NCI-H187 treated with DMSO at 0.1 percent for 48 hours (cell line): ENCODE measurements at regions not wholly inside any gene's neighbourhood (a gene's known extent, or its start where the extent isn't known, plus 50 kb on each side); places are given as distances from the start of the nearest gene placed in this dataset.

Experiments used
- DNase-seq: peaks from one replicate; lab custom pipeline; 2025; lab: John Stamatoyannopoulos, UW

- no peak for DNase-seq
Observed at GRCh38 chr7:155994279-155994811, 182.1 kb upstream of the SHH start.

GRCh38 chr7:155993420-155994278 is 181.4 kb upstream of the SHH start:
- DNase-seq, result no peak

GRCh38 chr7:155992974-155993373 is 180.7 kb upstream of the SHH start:
- DNase-seq, result no peak

- no peak for DNase-seq
Observed at GRCh38 chr7:155992538-155992937, 180.3 kb upstream of the SHH start.

- no peak for DNase-seq
Observed at GRCh38 chr7:155992107-155992506, 179.8 kb upstream of the SHH start.

GRCh38 chr7:155991470-155991869 is 179.2 kb upstream of the SHH start:
- no peak for DNase-seq

GRCh38 chr7:155988416-155988815 is 176.2 kb upstream of the SHH start:
- DNase-seq, result no peak

- DNase-seq, result no peak
Observed at GRCh38 chr7:155987681-155988235, 175.5 kb upstream of the SHH start.

- no peak for DNase-seq
Observed at GRCh38 chr7:155986497-155987160, 174.4 kb upstream of the SHH start.

GRCh38 chr7:155985518-155986250 is 173.4 kb upstream of the SHH start:
- DNase-seq, result no peak

GRCh38 chr7:155984609-155985405 is 172.5 kb upstream of the SHH start:
- no peak for DNase-seq

GRCh38 chr7:155984028-155984580 is 171.8 kb upstream of the SHH start:
- no peak for DNase-seq

- no peak for DNase-seq
Observed at GRCh38 chr7:155983176-155983815, 171.0 kb upstream of the SHH start.

- DNase-seq, result no peak
Observed at GRCh38 chr7:155981703-155982102, 169.4 kb upstream of the SHH start.

GRCh38 chr7:155980841-155981240 is 168.6 kb upstream of the SHH start:
- DNase-seq, result no peak

GRCh38 chr7:155979994-155980393 is 167.7 kb upstream of the SHH start:
- DNase-seq, result no peak

GRCh38 chr7:155979566-155979965 is 167.3 kb upstream of the SHH start:
- no peak for DNase-seq

- no peak for DNase-seq
Observed at GRCh38 chr7:155975490-155975889, 163.2 kb upstream of the SHH start.

GRCh38 chr7:155974186-155974897 is 162.1 kb upstream of the SHH start:
- DNase-seq, result no peak

- no peak for DNase-seq
Observed at GRCh38 chr7:155973451-155973997, 161.3 kb upstream of the SHH start.
